HepG2 (cell line): ENCODE measurements at regions not wholly inside any gene's neighbourhood (a gene's known extent, or its start where the extent isn't known, plus 50 kb on each side); places are given as distances from the start of the nearest gene placed in this dataset.

ENCODE experiments used
- ATAC-seq: fragments of 200-7000 bp; cut with Tn5 transposase; 3 replicates; pipeline ENCODE4 v1.9.1; 2020; ENCODE audit warnings: mild to moderate bottlenecking, moderate library complexity
- BruUV-seq: library from RNA; stranded (reverse); fragments of 400-500 nt; replicated peaks from 2 replicates; lab custom pipeline; 2021; lab: Mats Ljungman, UMichigan
- CTCF ChIA-PET: fragments of 300-600 bp; formaldehyde crosslinking; extraction: SDS; loops from one replicate; lab custom pipeline; 2021; ENCODE audit warnings: low total read pairs, inconsistent platforms, low intra/inter-chr PET ratio; lab: Yijun Ruan, JAX
- POLR2A ChIA-PET: fragments of 350-600 bp; sonication (Branson Sonifier 250); formaldehyde crosslinking; loops from one replicate; lab custom pipeline; 2020; ENCODE audit warnings: antibody characterized with exemption, inconsistent platforms; lab: Yijun Ruan, JAX
- DNase-seq: peaks from one replicate; pipeline ENCODE4 v3.0.0-alpha.2; 2015; ENCODE audit warnings: low spot score
- FAIRE-seq: peaks from 3 replicates; lab custom pipeline; 2011; peaks lifted over from hg19 to GRCh38; lab: Jason Lieb, UNC
- H2AFZ ChIP-seq: one replicate; pipeline ENCODE4 v1.6.1; 2011; ENCODE audit warnings: low read length, inconsistent platforms
- H3K27ac ChIP-seq: fragments of 300-600 bp; 3 replicates; pipeline ENCODE4 v1.8.0; 2011; ENCODE audit warnings: mixed run types, mild to moderate bottlenecking, mixed read lengths, low read length, inconsistent platforms; ENCODE audit not compliant: insufficient read depth; ENCODE audit errors: extremely low read length
- H3K27me3 ChIP-seq, 2 experiments: fragments of 200-600 bp in 1 of 2; 2 replicates in 1 of 2; 3 replicates in 1 of 2; pipeline versions ENCODE4 v1.6.0 to v1.8.0; 2011; ENCODE audit warnings: low read length in 2 of 2, mild to moderate bottlenecking in 2 of 2, moderate library complexity in 2 of 2, inconsistent platforms in 1 of 2; ENCODE audit not compliant: insufficient read depth in 2 of 2, control insufficient read depth in 1 of 2
- H3K36me3 ChIP-seq, 2 experiments: fragments of 200-600 bp in 1 of 2; replicated peaks in 1 of 2; 2 replicates in 1 of 2; 3 replicates in 1 of 2; pipeline versions ENCODE4 v1.5.1 to v1.8.0; 2011; ENCODE audit warnings: low read length in 2 of 2, inconsistent platforms in 1 of 2; ENCODE audit not compliant: insufficient read depth in 2 of 2, control insufficient read depth in 1 of 2
- H3K4me1 ChIP-seq: 2 replicates; pipeline ENCODE4 v1.5.1; 2012; ENCODE audit warnings: low read length, inconsistent platforms; ENCODE audit not compliant: insufficient read depth
- H3K4me2 ChIP-seq: 2 replicates; pipeline ENCODE4 v1.6.0; 2011; ENCODE audit warnings: low read depth, low read length, inconsistent platforms
- H3K4me3 ChIP-seq, 3 experiments: fragments of 200-600 bp in 1 of 3; sonication (generic), shearing (Covaris generic) in 1 of 3; replicated peaks in 1 of 3; 2 replicates each; pipeline ENCODE4 v1.5.1; 2011 to 2016; ENCODE audit warnings: low read length in 3 of 3, inconsistent platforms in 2 of 3, low read depth in 2 of 3, mild to moderate bottlenecking in 2 of 3, control low read depth in 1 of 3, mixed read lengths in 1 of 3; ENCODE audit not compliant: insufficient read depth in 1 of 3
- H3K79me2 ChIP-seq: one replicate; pipeline ENCODE4 v1.6.1; 2011; ENCODE audit warnings: low read length, inconsistent platforms; ENCODE audit not compliant: insufficient read depth
- H3K9ac ChIP-seq: 2 replicates; pipeline ENCODE4 v1.6.0; 2011; ENCODE audit warnings: mild to moderate bottlenecking, low read depth, low read length, inconsistent platforms; ENCODE audit not compliant: insufficient read depth
- H3K9me3 ChIP-seq: 2 replicates; pipeline ENCODE4 v1.5.1; 2012; ENCODE audit warnings: mild to moderate bottlenecking, low read length
- H4K20me1 ChIP-seq: 2 replicates; pipeline ENCODE4 v1.6.0; 2011; ENCODE audit warnings: inconsistent platforms, mild to moderate bottlenecking, low read length, moderate library complexity; ENCODE audit not compliant: insufficient read depth
- FOXJ3 ChIP-seq: sonication (generic); formaldehyde crosslinking; IDR thresholded peaks from 2 replicates; pipeline ENCODE4 v1.4.0; 2020; ENCODE audit warnings: missing genetic modification reagents, mild to moderate bottlenecking, borderline replicate concordance
- FOXK2 ChIP-seq: fragments of 450-650 bp; IDR thresholded peaks from 2 replicates; pipeline ENCODE4 v1.6.1; 2016
- GABPB1 ChIP-seq: IDR thresholded peaks from 2 replicates; pipeline ENCODE4 v1.6.1; 2016; ENCODE audit warnings: mild to moderate bottlenecking, missing genetic modification reagents, moderate library complexity, missing compliant biosample characterization
- HNF4G ChIP-seq, 2 experiments: sonication (generic) in 1 of 2; formaldehyde crosslinking in 1 of 2; IDR thresholded peaks; 2 replicates each; pipeline versions ENCODE4 v1.4.0 to v1.6.1; 2011 to 2020; ENCODE audit warnings: borderline replicate concordance in 2 of 2, low read depth in 2 of 2, mild to moderate bottlenecking in 2 of 2, low read length in 1 of 2, missing genetic modification reagents in 1 of 2, moderate library complexity in 1 of 2
- NCOA5 ChIP-seq: sonication (generic); formaldehyde crosslinking; IDR thresholded peaks from 2 replicates; pipeline ENCODE4 v1.4.0; 2020; ENCODE audit warnings: missing genetic modification reagents
- PCBP2 ChIP-seq: fragments of 200-400 bp; formaldehyde crosslinking; optimal IDR thresholded peaks from 2 replicates; pipeline ENCODE3; 2018; ENCODE audit warnings: low read length, low read depth; ENCODE audit not compliant: poor library complexity, severe bottlenecking
- PHB2 ChIP-seq: fragments of 450-650 bp; IDR thresholded peaks from 2 replicates; pipeline ENCODE4 v1.6.1; 2018; ENCODE audit not compliant: partially characterized antibody
- RAD51 ChIP-seq: fragments of 450-650 bp; IDR thresholded peaks from 2 replicates; pipeline ENCODE4 v1.6.1; 2016; ENCODE audit warnings: borderline replicate concordance
- RELA ChIP-seq: sonication (generic); formaldehyde crosslinking; IDR thresholded peaks from 2 replicates; pipeline ENCODE4 v1.4.0; 2020; ENCODE audit warnings: missing genetic modification reagents
- SIN3B ChIP-seq: fragments of 150-350 bp; IDR thresholded peaks from 2 replicates; pipeline ENCODE4 v1.6.1; 2014; ENCODE audit warnings: low read length
- STAT5B ChIP-seq: sonication (generic); formaldehyde crosslinking; IDR thresholded peaks from 2 replicates; pipeline ENCODE4 v1.4.0; 2020; ENCODE audit warnings: missing genetic modification reagents
- ZNF235 ChIP-seq: sonication (generic); formaldehyde crosslinking; IDR thresholded peaks from 2 replicates; pipeline ENCODE4 v1.8.1; 2023; ENCODE audit warnings: mild to moderate bottlenecking, missing genetic modification reagents, borderline replicate concordance
- ZNF251 ChIP-seq: sonication (generic); formaldehyde crosslinking; IDR thresholded peaks from 2 replicates; pipeline ENCODE4 v1.9.0; 2021; ENCODE audit warnings: mild to moderate bottlenecking, missing genetic modification reagents
- ZNF292 ChIP-seq: sonication (generic); formaldehyde crosslinking; IDR thresholded peaks from 2 replicates; pipeline ENCODE4 v1.8.1; 2022; ENCODE audit warnings: mild to moderate bottlenecking, low read depth, missing genetic modification reagents, borderline replicate concordance
- ZSCAN25 ChIP-seq: sonication (generic); formaldehyde crosslinking; IDR thresholded peaks from 2 replicates; pipeline ENCODE4 v1.8.0; 2022; ENCODE audit warnings: mild to moderate bottlenecking, missing genetic modification reagents
- WGBS: methylation state at CpG from one replicate; pipeline ENCODE4 v1.1.6; 2017; ENCODE audit warnings: low lambda C conversion rate; 5-methylcytosine and 5-hydroxymethylcytosine counted together
- in situ Hi-C: cut with HindIII; loops from 2 replicates; pipeline ENCODE4 v1.10.0; 2017; ENCODE audit warnings: low pct_unique_long_range_greater_than_20kb; ENCODE audit not compliant: extremely low pct_ligation_motif_present
- intact Hi-C: fragments of 100-400 bp; cut with micrococcal nuclease; formaldehyde crosslinking; loops from one replicate; pipeline ENCODE4 v1.10.0; 2022; ENCODE audit not compliant: unreplicated experiment
- TF ChIP-seq, protein P1 (sequence below): sonication (generic); formaldehyde crosslinking; IDR thresholded peaks from 2 replicates; pipeline ENCODE4 v1.5.0; 2020; ENCODE audit warnings: mild to moderate bottlenecking, missing genetic modification reagents
- TF ChIP-seq, protein P2 (sequence below): sonication (generic); formaldehyde crosslinking; IDR thresholded peaks from 2 replicates; pipeline ENCODE4 v1.8.1; 2023; ENCODE audit warnings: mild to moderate bottlenecking, missing genetic modification reagents, borderline replicate concordance
- TF ChIP-seq, protein P3 (sequence below): IDR thresholded peaks from 2 replicates; pipeline ENCODE4 v1.4.0; 2020; ENCODE audit warnings: mild to moderate bottlenecking, missing genetic modification reagents
- TF ChIP-seq, protein P4 (sequence below): sonication (generic); formaldehyde crosslinking; conservative IDR thresholded peaks from 2 replicates; pipeline ENCODE4 v1.4.0; 2020; ENCODE audit warnings: missing genetic modification reagents

DNA sequence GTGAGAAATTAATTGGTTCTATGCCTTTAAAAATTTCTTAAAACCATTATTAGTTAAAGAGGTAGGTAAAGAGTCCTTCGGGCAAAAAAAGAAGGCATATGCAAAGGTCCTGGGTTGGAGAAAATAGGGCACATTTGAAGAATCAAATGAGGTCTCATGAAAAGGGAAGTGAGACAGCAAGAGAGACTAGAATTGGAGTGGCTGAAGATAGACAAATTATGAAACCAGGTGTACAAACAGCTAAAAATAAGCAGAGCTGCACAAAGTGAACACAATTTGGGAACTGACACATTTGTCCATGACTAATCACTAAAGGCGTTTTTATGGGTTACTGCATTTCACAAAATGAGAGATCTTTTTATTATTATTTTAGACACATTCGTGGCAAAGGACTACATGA lies 581.2 kb downstream of the PYDC2 start:
- FAIRE-seq (no peak), ATAC-seq (no peak), DNase-seq (no peak)
- intact Hi-C loops = no loop called here
- Histone ChIP-seq H3K9ac (no peak overlapping the region), H3K79me2 (no peaks in the 10 kb centered on the region), H3K27ac (no peak overlapping the region), H3K27me3 (no peaks in the 10 kb centered on the region), H3K4me1 (no peaks in the 10 kb centered on the region), H3K4me2 (no peak overlapping the region), H3K4me3 (no peak overlapping the region), H3K9me3 (peaks cover 4% of the 10 kb centered on the region; the same call in 1 of the 2 replicates), H4K20me1 (no peaks in the 10 kb centered on the region), H2AFZ (no peak overlapping the region), H3K36me3 (no peaks in the 10 kb centered on the region)
- ChIA-PET CTCF (no interaction called here), POLR2A (no interaction called here)
- no TSS peak for BruUV-seq
- 10% methylated on average over 3 of the region's 3 CpGs for WGBS
- in situ Hi-C loops = no loop called here
- no peak for TF ChIP-seq PCBP2
- no peak for TF ChIP-seq RAD51
- TF ChIP-seq, protein P1, sequence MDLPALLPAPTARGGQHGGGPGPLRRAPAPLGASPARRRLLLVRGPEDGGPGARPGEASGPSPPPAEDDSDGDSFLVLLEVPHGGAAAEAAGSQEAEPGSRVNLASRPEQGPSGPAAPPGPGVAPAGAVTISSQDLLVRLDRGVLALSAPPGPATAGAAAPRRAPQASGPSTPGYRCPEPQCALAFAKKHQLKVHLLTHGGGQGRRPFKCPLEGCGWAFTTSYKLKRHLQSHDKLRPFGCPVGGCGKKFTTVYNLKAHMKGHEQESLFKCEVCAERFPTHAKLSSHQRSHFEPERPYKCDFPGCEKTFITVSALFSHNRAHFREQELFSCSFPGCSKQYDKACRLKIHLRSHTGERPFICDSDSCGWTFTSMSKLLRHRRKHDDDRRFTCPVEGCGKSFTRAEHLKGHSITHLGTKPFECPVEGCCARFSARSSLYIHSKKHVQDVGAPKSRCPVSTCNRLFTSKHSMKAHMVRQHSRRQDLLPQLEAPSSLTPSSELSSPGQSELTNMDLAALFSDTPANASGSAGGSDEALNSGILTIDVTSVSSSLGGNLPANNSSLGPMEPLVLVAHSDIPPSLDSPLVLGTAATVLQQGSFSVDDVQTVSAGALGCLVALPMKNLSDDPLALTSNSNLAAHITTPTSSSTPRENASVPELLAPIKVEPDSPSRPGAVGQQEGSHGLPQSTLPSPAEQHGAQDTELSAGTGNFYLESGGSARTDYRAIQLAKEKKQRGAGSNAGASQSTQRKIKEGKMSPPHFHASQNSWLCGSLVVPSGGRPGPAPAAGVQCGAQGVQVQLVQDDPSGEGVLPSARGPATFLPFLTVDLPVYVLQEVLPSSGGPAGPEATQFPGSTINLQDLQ = no peak
- no peak for TF ChIP-seq STAT5B (CRISPR knock-in tag)
- TF ChIP-seq ZSCAN25 (CRISPR knock-in tag) = no peak
- no peak for TF ChIP-seq RELA (CRISPR knock-in tag)
- no peak for TF ChIP-seq ZNF292 (CRISPR knock-in tag)
- TF ChIP-seq, protein P2, sequence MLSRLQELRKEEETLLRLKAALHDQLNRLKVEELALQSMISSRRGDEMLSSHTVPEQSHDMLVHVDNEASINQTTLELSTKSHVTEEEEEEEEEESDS (CRISPR knock-in tag) = no peak
- TF ChIP-seq FOXJ3 = no peak
- TF ChIP-seq, protein P3, sequence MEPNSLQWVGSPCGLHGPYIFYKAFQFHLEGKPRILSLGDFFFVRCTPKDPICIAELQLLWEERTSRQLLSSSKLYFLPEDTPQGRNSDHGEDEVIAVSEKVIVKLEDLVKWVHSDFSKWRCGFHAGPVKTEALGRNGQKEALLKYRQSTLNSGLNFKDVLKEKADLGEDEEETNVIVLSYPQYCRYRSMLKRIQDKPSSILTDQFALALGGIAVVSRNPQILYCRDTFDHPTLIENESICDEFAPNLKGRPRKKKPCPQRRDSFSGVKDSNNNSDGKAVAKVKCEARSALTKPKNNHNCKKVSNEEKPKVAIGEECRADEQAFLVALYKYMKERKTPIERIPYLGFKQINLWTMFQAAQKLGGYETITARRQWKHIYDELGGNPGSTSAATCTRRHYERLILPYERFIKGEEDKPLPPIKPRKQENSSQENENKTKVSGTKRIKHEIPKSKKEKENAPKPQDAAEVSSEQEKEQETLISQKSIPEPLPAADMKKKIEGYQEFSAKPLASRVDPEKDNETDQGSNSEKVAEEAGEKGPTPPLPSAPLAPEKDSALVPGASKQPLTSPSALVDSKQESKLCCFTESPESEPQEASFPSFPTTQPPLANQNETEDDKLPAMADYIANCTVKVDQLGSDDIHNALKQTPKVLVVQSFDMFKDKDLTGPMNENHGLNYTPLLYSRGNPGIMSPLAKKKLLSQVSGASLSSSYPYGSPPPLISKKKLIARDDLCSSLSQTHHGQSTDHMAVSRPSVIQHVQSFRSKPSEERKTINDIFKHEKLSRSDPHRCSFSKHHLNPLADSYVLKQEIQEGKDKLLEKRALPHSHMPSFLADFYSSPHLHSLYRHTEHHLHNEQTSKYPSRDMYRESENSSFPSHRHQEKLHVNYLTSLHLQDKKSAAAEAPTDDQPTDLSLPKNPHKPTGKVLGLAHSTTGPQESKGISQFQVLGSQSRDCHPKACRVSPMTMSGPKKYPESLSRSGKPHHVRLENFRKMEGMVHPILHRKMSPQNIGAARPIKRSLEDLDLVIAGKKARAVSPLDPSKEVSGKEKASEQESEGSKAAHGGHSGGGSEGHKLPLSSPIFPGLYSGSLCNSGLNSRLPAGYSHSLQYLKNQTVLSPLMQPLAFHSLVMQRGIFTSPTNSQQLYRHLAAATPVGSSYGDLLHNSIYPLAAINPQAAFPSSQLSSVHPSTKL (CRISPR knock-in tag) = no peak
- TF ChIP-seq SIN3B = no peak
- TF ChIP-seq ZNF235 = no peak
- TF ChIP-seq ZNF251 (CRISPR knock-in tag) = no peak
- TF ChIP-seq NCOA5 = no peak
- TF ChIP-seq GABPB1 (CRISPR knock-in tag) = no peak
- no peak for TF ChIP-seq HNF4G (IDR thresholded peaks at IDR 0.05; ENCODE audit: borderline replicate concordance, low read depth, low read length)
- TF ChIP-seq HNF4G (CRISPR knock-in tag; IDR thresholded peaks at IDR 0.05; ENCODE audit: borderline replicate concordance, low read depth) = no peak
- TF ChIP-seq, protein P4, sequence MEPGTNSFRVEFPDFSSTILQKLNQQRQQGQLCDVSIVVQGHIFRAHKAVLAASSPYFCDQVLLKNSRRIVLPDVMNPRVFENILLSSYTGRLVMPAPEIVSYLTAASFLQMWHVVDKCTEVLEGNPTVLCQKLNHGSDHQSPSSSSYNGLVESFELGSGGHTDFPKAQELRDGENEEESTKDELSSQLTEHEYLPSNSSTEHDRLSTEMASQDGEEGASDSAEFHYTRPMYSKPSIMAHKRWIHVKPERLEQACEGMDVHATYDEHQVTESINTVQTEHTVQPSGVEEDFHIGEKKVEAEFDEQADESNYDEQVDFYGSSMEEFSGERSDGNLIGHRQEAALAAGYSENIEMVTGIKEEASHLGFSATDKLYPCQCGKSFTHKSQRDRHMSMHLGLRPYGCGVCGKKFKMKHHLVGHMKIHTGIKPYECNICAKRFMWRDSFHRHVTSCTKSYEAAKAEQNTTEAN (CRISPR knock-in tag) = no peak
- no peak for TF ChIP-seq FOXK2
- TF ChIP-seq PHB2 = no peak
